T follicular helper cell (primary cell): ENCODE measurements at regions not wholly inside any gene's neighbourhood (a gene's known extent, or its start where the extent isn't known, plus 50 kb on each side); places are given as distances from the start of the nearest gene placed in this dataset.

ENCODE experiments used
- DNase-seq: peaks from one replicate; pipeline ENCODE4 v3.0.0-alpha.2; 2020; ENCODE audit warnings: low read depth

DNA sequence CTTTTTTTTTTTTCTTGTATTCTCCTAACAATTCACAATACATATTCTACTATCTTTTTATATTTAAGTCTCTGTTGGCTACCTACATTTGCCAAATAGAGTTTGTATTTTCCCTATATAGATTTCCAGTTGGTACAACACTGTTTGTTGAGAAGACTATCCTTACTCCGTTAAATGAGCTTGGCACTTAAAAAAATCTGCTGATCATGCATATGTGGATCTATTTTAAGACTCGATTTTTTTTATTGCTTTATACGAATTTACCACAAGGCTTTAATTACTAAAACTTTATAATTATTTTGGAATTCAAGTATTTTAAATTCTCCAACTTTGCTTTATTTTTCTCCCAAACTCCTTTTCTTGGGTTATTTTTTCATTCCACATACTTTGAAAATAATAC, 855.6 kb downstream of the C6orf118 start:
- DNase-seq: no peak

DNA sequence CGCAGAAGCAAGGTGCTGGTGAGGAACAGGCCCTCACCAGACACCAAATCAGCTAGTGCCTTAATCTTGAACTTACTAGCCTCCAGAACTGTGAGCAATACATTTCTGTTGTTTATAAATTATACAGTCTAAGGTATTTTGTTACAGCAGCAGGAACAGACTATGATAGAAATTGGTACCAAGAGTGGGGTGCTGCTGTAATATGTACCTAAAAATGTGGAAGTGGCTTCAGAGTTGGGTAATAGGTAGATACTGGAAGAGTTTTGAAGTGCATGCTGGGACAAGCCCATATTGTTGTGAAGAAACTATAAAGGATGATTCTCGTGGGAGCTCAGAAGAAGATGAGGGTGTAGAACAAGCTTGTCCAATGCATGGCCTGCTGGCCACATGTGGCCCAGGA, 866.8 kb downstream of the C6orf118 start:
- no peak for DNase-seq

DNA sequence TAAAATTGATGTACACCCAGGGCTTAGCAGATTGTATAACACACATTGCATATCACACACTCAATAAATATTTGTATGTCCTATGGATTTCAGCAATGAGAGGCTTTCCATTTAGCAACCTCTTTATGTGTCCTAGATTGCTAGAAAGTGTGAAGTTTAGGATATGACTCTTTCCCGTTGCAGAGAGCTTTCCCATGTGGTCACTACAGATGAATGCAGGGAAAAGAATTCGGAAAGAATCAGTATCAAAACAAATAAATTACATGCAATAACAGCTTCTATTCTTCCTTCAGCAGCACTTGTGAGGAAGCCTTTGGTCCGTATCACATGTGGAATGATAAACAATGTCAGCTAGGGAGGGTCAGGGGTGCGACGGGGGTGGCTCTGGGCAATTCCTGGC, 870.1 kb downstream of the C6orf118 start:
- no peak for DNase-seq

DNA sequence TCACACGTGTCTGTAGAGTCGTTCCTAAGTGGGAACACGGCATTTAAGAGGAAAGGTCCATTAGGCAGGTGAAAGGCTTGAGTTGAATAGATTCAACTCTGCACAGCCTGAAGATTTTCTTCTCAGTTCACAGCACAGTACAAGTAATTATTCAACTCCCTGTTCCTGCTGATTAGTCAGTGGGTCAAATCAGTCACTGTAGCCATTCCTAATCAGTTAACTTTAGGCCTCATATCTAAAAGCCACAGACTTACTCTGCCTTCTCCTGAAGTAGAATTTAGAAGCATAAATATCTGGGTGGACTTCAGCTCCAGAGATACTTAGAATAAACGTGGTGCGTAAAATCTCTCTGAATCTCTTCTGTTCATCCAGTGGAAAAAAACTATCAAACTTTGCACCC, 872.4 kb downstream of the C6orf118 start:
- DNase-seq: no peak

DNA sequence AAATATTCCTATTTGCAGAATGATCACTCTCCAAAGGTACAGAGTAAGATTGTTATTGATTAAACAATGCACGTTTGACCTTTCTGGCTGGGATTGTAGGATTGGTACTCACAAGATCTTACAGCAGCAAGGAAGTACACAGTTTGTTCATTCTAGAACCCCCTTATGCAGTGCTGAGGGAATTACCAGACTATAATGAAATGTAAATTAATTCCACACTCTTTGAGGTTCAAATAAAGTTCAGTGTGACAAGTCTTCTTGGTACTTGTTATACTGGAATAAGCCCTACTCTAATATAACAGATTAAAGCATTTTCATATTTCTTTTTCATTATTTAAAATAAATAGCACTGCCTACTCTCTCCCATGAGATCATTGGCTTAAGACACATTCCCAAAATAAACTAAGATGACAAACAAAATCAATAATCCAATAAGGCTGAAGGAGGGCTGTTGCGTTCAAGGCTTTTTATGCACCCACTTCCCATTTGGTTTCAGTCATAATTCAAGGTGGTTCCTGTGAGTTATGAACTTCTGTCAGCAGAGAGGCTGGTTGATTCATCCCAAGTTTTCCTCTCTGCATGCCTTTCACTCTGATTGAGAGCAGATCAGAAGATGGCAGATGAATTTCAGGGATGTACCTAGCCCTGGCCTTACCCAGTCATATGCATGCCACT, 881.5 kb downstream of the C6orf118 start:
- DNase-seq: no peak

DNA sequence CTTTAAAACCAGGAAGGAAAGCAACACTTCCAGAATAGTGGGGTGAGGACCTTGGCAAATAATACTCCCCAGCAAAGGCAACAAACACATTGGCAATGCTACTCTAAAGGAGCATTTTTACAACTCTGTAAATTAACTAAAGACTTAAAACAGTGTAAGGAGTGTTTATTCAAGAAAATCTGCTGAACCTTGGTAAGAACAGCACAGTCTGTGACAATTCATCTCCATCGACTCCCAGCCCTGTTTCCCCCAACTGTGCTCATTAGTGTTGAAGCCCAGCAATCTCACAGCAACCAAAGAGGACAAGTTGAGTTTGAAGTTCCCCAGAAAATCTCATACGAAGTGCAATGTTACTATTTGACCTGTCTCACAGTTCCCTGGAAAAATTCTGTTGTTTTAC, 884.9 kb downstream of the C6orf118 start:
- DNase-seq: no peak

DNA sequence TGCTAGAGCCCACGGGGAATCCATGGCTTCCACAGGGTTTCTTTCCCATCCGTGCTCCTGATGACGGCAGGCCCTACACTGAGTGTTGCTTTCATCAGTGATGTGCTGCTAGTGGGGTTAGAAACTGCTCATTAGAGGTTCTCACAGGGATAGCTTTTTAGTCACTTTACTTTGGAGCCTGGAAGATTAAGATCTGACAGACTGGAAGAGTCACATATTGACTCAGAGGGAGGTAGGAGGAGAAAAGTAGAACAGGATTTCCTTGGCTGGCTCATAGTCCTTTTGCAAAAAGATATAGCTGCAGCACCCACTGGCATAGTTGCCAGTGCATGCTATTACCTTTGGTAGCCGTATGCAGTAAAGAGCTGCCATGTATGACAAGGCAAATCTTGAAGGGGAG, 890.3 kb downstream of the C6orf118 start:
- no peak for DNase-seq

DNA sequence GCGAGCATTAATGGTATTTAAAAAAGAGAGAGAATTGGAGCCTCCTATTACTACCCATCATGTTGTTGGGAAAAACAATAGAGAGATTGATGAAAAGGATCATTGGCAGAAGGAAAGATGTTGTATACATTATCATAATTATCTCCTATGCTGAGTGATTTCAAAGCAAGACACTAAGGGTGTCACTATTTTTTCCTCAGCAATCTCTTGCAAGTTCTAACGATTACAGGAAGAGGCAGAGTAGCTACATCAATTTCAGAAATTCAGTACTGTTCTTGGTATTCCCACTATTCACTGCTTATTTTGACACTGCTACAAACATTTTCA, 891.2 kb downstream of the C6orf118 start:
- no peak for DNase-seq

DNA sequence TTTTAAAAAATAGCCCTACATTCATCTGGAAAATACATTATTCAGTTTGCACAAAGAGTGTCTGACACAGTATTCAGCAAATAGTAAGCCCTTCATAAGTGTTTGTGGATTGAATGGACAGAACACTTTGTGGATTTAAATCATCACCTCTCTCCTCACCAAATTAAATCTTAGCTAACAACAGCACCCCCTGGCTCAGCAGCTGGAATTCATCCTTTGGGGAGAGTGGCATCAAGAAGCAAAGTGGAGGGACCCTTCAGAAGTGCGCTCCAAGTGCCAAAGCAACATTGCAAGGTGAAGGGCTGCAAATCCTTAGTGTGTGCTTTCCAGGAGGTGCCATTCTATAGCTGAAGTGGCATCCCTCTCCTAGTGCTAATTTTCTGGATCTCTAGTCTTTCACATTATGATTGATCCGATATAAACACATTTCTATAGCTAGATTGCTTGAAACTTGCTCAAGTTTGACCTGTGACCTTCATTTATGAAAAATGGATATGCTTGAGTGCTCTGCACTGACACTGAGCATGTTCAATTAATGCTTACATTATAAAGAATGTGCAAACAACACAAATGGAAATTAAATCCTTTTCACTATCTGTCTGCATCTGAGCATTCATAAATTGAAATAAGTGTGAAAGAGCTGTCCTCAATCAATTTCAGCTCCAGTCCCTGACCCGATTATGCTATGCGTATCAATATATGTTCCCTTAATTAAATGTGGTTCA, 891.7 kb downstream of the C6orf118 start:
- no peak for DNase-seq

DNA sequence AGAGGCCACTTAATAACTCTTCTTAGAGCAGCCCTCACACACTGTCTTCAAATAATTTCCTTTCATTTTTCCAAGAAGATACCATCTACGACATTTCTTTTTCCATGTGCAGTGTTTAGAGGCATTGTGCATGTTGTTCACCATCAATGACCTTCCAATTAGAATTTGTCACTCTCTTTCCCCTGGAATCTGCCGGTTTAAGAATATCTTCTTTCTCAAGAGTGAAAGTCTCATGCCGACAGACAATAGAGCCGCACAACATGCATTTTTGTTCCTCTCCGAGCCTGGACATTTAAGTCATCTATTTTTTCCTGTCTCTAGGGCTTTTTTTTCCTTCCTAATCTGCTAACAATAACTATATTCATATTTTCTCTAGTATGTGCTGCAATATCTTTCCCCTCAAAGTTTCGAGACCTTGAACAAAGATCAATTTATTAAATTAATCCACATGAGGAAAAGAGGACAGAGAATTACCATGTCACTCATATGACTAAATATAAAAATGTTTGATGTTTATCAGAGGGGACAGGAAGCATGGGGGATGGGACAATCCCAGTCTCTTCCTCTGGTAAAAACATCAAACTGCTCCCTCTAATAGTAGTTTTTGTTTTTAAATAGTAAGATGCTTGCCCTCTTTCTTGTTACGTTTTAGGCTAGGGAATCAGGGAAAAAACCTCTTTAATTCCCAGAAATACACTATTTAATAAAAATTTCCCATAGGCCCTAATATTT, 893.4 kb downstream of the C6orf118 start:
- no peak for DNase-seq

DNA sequence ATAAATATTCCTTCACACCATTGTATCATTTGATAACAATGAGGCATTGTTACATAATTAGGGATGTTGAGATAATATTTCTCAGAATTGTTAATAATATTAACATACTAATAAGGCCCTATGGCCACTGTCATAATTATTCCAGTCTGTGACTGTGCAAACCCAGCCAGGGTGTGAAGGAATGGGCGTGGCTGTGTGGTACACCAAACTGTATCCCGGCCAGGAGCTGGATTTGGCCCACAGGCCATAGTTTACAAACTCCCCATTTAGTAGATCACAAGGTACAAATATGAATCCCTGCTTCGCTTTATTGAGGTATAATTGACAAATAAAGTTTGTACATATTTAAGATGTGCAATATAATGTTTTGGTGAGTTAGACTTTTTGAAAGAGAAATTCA, 894.7 kb downstream of the C6orf118 start:
- no peak for DNase-seq

DNA sequence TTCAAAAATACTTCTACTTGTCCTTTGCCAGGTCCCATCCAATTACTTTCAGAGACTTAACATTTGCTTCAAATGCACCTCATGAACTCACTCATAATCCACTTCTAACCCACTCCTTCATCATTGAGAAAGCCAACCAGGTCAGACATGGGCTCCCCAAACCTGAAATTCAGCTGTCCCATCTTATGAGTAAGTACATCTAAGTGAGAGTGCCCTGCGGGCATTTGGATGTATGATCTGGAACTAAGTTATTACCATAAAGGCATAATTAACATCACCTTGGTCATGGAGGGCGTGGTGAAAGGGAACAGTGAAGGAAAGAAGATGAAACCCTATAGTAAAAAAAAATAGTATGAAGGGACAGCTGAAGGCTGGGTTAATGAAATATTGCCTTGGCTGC, 896.8 kb downstream of the C6orf118 start:
- no peak for DNase-seq

DNA sequence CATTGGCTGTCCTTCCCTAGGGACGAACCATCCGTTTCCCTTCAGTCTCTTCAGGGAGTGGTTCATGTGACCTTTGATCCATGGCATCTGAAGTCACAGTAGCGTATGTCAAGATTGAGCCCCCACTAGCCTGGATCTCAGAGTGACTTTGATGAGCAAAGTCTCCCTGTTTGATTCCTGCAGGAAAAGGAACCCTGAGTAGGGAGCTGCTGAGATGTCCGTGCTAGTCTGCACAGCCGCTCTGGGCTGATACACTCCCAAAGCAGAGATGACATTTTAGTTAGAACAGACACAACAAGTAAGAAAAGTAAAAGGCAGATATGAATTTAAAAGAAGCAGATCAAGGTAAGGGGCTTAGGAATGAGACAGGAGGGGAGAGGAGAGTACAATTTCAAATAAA, 899.4 kb downstream of the C6orf118 start:
- DNase-seq: no peak

DNA sequence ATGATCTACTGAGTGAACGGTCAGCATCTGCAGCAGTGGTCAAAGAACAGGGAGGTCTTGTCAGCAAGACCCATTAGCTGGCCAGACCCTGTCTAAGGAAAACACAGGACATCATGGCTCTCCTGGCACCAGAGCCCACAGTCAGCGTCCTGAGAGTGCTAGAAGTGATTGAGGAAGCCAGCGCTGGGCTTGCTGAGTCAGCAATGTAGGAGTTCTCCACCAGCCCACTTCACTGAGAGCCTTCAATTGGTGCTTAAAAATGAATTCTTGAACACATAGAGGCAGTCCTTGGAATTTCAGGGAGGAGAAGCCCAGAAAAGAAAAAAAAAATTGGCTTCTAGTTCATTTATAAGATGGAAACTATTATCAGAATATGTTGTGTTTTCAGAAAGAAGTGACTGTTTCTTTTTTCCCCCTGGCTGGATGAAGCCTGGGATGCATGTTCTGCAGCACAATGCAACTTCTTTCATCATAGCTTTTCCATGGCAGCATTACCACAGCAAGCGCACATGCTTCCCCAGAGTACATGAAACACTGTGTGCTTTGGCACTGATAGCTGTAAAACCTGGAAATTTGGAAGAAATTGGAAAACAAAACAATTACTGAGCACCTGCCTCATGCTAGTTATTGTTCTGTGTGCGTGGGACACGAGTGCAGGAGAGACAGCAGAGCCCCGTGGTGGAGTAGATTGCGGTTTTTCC, 899.9 kb downstream of the C6orf118 start:
- no peak for DNase-seq

DNA sequence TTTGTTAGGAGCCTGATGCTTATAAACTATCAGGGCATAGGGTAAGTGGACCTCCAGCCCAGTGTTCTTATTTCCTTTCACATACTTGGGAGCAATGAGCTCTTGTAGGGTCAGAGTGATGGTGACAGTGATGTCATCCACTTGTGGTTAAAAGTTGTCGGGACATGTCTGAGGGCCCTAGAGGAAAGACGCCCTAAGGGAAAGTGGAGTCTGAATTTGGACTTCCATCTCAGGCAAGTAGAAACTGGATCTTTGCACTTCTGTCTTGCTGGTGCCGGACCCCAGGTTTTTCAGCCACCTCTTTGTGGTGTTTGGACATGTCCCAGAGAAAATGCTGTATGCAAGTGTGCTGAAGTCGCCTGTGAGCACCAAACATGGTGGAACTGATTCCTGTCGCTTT, 900.5 kb downstream of the C6orf118 start:
- DNase-seq: no peak

DNA sequence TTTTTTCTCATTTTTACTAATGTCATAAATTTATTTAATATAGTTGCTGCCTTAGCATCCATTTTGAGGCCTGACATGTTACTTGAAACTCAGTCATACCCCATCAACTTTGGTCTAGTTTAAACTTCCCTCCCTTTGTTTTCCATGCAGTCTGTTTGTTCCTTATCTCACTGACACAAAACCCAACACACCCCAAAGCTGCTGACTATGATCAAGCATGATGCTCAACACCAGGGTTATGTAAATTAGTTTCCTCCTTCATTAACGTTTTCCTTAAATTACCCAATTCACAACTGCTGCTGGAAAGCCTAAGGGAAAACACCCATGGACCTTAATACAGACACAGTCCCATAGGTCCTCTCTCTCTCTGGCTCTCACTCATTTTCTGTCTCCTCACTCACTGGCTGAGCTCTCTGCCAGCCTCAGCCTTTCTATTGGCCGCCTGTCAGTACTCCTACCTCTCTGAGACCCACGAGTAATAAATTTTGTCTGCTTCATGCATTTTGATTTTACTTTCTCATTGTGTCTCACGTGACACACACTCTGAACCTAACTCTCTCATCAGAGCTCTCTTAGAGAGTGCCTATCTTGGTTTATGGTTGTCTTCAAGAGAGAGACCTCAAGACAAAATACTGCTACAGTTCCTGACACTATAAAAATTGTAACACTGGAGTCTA, 904.5 kb downstream of the C6orf118 start:
- DNase-seq: no peak

DNA sequence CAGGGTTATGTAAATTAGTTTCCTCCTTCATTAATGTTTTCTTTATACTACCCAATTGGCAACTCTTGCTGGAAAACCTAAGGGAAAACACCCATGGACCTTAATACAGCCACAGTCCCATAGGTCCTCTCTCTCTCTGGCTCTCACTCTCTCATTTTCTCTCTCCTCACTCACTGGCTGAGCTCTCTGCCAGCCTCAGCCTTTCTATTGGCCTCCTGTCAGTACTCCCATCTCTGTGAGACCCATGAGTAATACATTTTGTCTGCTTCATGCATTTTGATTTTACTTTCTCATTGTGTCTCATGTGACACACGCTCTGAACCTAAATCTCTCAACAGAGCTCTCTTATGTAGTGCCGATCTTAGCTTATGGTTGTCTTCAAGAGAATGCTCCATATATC, 907.5 kb downstream of the C6orf118 start:
- no peak for DNase-seq

DNA sequence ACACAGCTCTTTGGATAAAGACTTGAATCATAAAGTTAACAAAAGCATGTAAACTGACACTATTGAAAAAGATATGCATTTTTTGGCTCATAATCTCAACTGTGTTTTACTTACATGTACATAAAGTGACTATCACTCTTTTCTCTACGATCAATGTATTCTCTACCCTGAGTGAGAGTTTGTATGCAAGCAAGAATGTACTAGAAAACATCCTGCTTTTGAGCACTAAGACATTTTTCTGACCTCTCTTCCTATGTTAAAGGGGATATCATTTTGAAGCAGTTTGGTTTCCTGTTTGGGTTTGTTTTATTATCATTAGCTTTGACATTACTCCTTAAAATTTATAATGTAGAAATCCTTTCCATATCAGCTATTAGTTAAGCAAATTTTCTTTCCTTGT, 910.8 kb downstream of the C6orf118 start:
- DNase-seq: no peak

DNA sequence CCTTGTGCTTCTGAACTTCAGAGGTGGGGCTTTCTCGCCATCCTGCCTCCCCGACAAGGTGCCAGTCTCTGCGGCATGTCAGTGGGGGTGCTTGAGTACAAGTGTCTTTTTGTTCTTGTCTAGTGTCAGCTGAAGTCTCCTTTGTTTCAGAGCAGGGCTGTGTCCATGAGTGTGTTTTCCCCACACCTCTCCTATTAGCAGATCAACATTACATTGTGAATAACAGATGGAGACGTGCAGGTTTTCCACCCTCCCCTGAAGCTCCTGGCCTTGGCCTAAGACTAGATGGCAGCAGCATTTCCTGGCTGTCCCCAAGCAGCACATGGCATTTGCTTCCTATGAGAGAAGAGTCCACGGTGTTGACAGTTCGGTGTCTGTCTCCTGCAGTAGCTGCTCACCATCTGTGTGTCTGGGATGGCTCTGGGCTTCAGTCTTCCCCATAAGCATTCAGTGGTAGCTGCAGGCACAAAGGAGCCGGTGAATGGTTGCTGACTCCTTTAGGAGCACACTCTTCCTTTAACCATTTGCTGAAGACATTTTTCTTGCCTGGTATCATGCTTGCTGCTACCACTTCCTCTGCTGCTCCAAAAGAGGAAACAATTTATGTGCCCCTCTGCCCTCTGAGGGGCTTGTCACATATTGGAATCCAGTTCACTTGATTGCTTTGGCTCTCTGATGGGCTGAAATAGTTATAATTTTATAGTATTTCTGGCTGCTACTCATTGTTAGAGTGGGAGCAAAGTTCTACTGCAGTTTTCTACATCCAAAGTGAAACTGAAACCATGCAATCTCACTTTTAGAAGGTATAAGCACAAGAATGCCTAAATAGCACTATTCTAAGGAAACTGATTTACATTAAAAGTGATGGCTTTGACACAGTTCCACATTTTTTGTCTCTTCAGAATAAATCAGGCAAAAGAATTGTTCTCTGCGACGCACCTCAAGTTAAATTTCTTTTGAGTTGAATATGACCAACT, 913.0 kb downstream of the C6orf118 start:
- DNase-seq: no peak

DNA sequence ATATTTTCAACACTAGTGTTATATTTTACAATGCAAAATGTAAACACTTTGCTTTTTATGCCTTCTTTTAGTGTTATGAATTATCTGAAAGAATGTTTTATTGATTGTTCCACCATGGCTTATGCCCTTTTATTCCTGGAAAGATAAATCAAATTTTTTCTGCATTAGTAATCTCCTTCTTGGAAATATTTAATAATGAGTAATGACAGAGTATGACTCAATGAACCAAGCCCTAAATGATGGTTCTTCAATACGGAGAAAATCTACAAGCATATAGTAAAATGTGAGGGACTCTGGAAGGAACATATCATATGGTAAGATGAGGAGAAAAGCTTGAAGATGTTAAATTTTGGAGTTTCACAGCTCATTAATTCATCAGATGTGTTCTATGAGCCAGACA, 929.6 kb downstream of the C6orf118 start:
- DNase-seq: no peak

DNA sequence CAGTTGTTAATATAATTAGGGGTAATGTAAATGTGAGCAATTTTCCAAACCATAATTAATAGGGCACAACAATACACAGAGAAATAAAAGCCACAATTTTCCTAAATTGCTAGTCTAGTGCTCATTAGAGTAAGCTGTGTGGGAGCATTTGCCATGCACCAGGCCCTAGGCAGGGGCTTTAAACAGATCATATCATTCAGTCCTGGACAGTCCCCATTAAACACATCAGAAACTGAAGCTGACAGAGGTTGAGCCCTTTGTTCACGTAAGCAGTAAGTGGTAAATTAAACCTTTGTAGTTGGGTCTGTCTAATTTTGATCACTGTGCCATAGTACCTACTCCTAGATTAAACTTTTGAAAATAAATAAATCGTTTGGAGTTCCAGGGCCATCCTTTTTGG, 931.1 kb downstream of the C6orf118 start:
- DNase-seq: no peak
